Adrenal gland (tissue), 9 donors: ENCODE measurements at regions not wholly inside any gene's neighbourhood (a gene's known extent, or its start where the extent isn't known, plus 50 kb on each side); places are given as distances from the start of the nearest gene placed in this dataset.
"Not testable (repeated sequence)": the region's sequence is repeated elsewhere in the genome, so short reads cannot be mapped to it uniquely, and the experiment has no call there.

Experiments used
- DNase-seq, 7 donors: peaks; one replicate each; pipeline ENCODE4 v3.0.0-alpha.2; 2019 to 2020
- H3K27ac ChIP-seq, 5 donors: fragments of 200-600 bp; sonication (generic) in 4 of 5; 1 replicate in 3 of 5; 2 replicates in 2 of 5; pipeline versions ENCODE4 v1.5.1 to v1.8.0; 2016 to 2020; ENCODE audit warnings: mild to moderate bottlenecking in 1 of 5
- H3K27me3 ChIP-seq: fragments of 200-600 bp; 2 replicates; pipeline ENCODE4 v1.8.0; 2021
- H3K36me3 ChIP-seq, 2 donors: fragments of 200-600 bp; replicated peaks in 1 of 2; 1 replicate in 1 of 2; 2 replicates in 1 of 2; pipeline versions ENCODE4 v1.5.1 to v1.8.0; 2018 to 2022
- H3K4me1 ChIP-seq, 2 donors: fragments of 200-600 bp; replicated peaks in 1 of 2; 1 replicate in 1 of 2; 2 replicates in 1 of 2; pipeline versions ENCODE4 v1.5.1 to v1.8.0; 2018 to 2021
- H3K4me3 ChIP-seq, 4 donors: fragments of 200-600 bp; sonication (generic) in 3 of 4; one replicate each; pipeline ENCODE4 v1.5.1; 2016 to 2018
- H3K9me3 ChIP-seq, 3 donors: fragments of 200-600 bp; sonication (generic) in 1 of 3; replicated peaks in 1 of 3; 1 replicate in 2 of 3; 2 replicates in 1 of 3; pipeline versions ENCODE4 v1.5.1 to v1.8.0; 2016 to 2021
- POLR2A ChIP-seq, 2 donors: fragments of 450-650 bp; IDR thresholded peaks; one replicate each; pipeline ENCODE4 v1.6.1; 2017; ENCODE audit warnings: antibody characterized with exemption in 2 of 2, mild to moderate bottlenecking in 2 of 2, moderate library complexity in 1 of 2
- WGBS, 4 donors: extraction: QIAGEN DNeasy Blood & Tissue Kit in 2 of 4; methylation state at CpG; one replicate each; pipeline versions ENCODE4 v1.1.5 to v1.1.7; 2013 to 2017; 5-methylcytosine and 5-hydroxymethylcytosine counted together
- intact Hi-C, 2 donors: fragments of 100-400 bp; cut with DNase I; formaldehyde crosslinking; loops; one replicate each; pipeline versions ENCODE4 v1.14.1 to v1.15.0; 2022 to 2023
- TF ChIP-seq, protein P1 (sequence below), 6 experiments: fragments of 450-650 bp in 4 of 6; fragments of 200-600 bp in 2 of 6; sonication (generic) in 1 of 6; IDR thresholded peaks; 1 replicate in 5 of 6; 2 replicates in 1 of 6; pipeline versions ENCODE4 v1.5.1 to v1.8.0; 2016 to 2021; ENCODE audit warnings: antibody characterized with exemption in 6 of 6, mild to moderate bottlenecking in 2 of 6, moderate library complexity in 1 of 6
- donor health status: healthy with polysubstance abuse.
- donor health status: Bipolar disorder and iron deficiency.
- donor health status: DM: yes; HTN: yes; CAD: no.
- donor health status: DM: no; HTN: no; CAD: no.
- donor health status: DM: no; HTN: no; CAD: no.

DNA sequence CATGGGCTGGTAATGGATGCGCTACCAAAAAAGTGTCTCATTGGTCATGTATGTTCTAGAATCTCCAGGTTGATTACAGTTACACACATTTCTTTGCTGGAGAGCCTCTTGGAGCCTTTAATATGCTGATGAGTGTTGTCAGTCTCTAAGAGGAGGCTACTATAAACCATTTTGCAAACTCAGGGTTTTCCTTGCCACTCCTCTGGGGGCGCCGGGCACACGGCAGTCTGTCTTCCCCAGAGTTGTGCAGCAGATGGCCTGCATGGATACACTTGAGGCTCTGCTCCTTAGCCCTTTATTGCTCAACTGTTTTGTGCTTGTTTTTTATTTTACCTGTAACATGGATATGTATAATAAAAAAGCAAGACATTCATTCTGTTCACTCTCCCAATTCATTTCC lies 196.5 kb downstream of the ACTR3B start:
- H3K4me1 ChIP-seq: no peaks in the 10 kb centered on the region
- WGBS, 4 donors: 73 to 90% (median 84%) methylated on average over 4 of the region's 4 CpGs
- H3K27ac ChIP-seq: no peak overlapping the region
- no peaks in the 10 kb centered on the region for H3K27me3 ChIP-seq
- no peak overlapping the region for H3K4me3 ChIP-seq
- TF ChIP-seq, protein P1, sequence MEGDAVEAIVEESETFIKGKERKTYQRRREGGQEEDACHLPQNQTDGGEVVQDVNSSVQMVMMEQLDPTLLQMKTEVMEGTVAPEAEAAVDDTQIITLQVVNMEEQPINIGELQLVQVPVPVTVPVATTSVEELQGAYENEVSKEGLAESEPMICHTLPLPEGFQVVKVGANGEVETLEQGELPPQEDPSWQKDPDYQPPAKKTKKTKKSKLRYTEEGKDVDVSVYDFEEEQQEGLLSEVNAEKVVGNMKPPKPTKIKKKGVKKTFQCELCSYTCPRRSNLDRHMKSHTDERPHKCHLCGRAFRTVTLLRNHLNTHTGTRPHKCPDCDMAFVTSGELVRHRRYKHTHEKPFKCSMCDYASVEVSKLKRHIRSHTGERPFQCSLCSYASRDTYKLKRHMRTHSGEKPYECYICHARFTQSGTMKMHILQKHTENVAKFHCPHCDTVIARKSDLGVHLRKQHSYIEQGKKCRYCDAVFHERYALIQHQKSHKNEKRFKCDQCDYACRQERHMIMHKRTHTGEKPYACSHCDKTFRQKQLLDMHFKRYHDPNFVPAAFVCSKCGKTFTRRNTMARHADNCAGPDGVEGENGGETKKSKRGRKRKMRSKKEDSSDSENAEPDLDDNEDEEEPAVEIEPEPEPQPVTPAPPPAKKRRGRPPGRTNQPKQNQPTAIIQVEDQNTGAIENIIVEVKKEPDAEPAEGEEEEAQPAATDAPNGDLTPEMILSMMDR (IDR thresholded peaks at IDR 0.05): no peak
- TF ChIP-seq POLR2A (IDR thresholded peaks at IDR 0.05): no peak
- no peak for DNase-seq
- intact Hi-C loops: no loop called here
- no peaks in the 10 kb centered on the region for H3K9me3 ChIP-seq
- H3K36me3 ChIP-seq: no peaks in the 10 kb centered on the region

DNA sequence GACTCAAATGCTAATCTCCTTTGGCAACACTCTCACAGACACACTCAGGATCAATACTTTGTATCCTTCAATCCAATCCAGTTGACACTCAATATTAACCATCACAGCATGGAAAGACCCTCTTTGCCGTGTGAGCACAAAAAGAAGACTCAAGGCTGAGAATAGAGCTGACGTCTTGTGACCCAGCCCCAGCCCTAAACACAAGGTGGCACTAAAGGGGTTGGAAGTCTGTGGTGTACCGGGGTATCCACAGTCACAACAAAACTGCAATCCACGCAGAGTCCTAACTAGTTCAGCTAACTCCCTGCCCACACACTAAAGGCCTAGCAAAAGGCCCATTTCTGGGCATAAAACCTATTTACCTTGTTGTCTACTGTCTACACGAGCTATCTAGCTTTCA lies 200.1 kb downstream of the ACTR3B start:
- intact Hi-C loops: no loop called here
- Histone ChIP-seq H3K9me3 (no peaks in the 10 kb centered on the region), H3K27ac (no peak overlapping the region), H3K4me3 (no peak overlapping the region), H3K27me3 (no peaks in the 10 kb centered on the region), H3K4me1 (no peaks in the 10 kb centered on the region), H3K36me3 (no peaks in the 10 kb centered on the region)
- WGBS, 4 donors: 72 to 83% (median 75%) methylated on average over 3 to 5 of the region's 5 CpGs
- no peak for TF ChIP-seq POLR2A (IDR thresholded peaks at IDR 0.05)
- TF ChIP-seq, protein P1 (IDR thresholded peaks at IDR 0.05): no peak
- no peak for DNase-seq

DNA sequence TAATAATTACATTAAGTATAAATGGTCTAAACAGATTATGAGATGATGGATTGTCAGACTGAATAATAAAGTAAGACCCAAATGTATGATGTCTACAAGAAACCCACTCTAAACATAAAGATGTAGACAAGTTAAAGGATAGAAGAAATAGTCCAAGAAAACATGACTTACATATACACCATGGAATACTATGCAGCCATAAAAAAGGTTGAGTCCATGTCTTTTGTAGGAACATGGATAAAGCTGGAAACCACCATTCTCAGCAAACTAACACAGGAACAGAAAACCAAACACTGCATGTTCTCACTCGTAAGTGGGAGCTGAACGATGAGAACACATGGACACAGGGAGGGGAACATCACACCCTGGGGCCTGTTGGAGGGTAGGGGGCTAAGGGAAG lies 202.2 kb downstream of the ACTR3B start:
- H3K4me3 ChIP-seq, H3K9me3 ChIP-seq, H3K4me1 ChIP-seq, H3K27ac ChIP-seq, DNase-seq, H3K36me3 ChIP-seq, H3K27me3 ChIP-seq, intact Hi-C loops: not testable (repeated sequence)
- 79 to 98% (median 90%) methylated on average over 2 of the region's 2 CpGs for WGBS, 4 donors

DNA sequence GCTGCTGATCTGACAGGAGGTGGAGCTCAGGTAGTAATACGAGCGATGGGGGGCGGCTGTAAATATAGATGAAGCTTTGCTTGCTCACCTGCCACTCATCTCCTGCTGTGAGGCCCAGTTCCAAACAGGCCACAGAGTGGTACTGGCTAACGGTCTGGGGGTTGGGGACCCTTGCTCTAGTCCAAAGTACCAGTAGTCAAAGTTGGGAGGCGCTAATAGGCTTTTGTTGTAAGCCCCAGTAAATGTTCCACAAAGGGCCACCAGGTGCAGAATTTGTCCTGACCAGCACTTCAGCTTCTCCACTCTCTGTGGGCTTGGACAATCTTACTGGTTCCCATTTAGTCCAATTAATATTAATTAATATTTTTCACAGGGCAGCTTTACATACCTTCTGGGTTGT lies 206.6 kb downstream of the ACTR3B start:
- Histone ChIP-seq H3K4me1 (no peaks in the 10 kb centered on the region), H3K36me3 (no peaks in the 10 kb centered on the region), H3K4me3 (no peak overlapping the region), H3K9me3 (no peaks in the 10 kb centered on the region), H3K27ac (no peak overlapping the region), H3K27me3 (no peaks in the 10 kb centered on the region)
- WGBS, 4 donors: 85 to 94% (median 86%) methylated on average over 5 of the region's 5 CpGs
- intact Hi-C loops: no loop called here
- TF ChIP-seq POLR2A (IDR thresholded peaks at IDR 0.05): no peak
- TF ChIP-seq, protein P1 (IDR thresholded peaks at IDR 0.05): no peak
- DNase-seq: no peak

DNA sequence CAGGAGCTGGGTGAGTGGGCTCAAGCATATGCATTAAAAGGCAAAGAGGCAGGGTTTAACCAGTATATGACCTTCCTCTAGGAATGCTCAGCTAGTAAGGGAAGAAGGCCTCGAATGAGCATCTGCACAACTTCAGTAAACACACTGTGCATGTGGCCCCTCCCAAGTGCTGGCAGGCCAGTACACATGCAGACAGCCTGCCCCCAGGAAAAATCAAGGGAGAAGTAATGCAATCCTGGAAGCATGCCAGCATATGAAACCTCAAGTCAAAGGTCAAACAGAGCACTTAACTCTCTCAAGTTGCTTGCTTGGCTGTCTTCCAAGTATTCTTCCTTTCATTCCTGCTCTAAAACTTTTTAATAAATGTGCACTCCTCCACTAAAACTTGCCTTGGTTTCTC lies 208.4 kb downstream of the ACTR3B start:
- no peaks in the 10 kb centered on the region for H3K4me1 ChIP-seq
- no peaks in the 10 kb centered on the region for H3K9me3 ChIP-seq
- DNase-seq: no peak
- TF ChIP-seq POLR2A (IDR thresholded peaks at IDR 0.05): no peak
- TF ChIP-seq, protein P1 (IDR thresholded peaks at IDR 0.05): no peak
- no peak overlapping the region for H3K27ac ChIP-seq
- no peaks in the 10 kb centered on the region for H3K36me3 ChIP-seq
- WGBS, 4 donors: 64 to 78% (median 70%) methylated on average over 1 of the region's 1 CpG
- H3K4me3 ChIP-seq: no peak overlapping the region
- H3K27me3 ChIP-seq: no peaks in the 10 kb centered on the region
- intact Hi-C loops: no loop called here
